ENCODE measurements at regions not wholly inside any gene's neighbourhood (a gene's known extent, or its start where the extent isn't known, plus 50 kb on each side); places are given as distances from the start of the nearest gene placed in this dataset.
"Not testable (repeated sequence)": the region's sequence is repeated elsewhere in the genome, so short reads cannot be mapped to it uniquely, and the experiment has no call there.

DNA sequence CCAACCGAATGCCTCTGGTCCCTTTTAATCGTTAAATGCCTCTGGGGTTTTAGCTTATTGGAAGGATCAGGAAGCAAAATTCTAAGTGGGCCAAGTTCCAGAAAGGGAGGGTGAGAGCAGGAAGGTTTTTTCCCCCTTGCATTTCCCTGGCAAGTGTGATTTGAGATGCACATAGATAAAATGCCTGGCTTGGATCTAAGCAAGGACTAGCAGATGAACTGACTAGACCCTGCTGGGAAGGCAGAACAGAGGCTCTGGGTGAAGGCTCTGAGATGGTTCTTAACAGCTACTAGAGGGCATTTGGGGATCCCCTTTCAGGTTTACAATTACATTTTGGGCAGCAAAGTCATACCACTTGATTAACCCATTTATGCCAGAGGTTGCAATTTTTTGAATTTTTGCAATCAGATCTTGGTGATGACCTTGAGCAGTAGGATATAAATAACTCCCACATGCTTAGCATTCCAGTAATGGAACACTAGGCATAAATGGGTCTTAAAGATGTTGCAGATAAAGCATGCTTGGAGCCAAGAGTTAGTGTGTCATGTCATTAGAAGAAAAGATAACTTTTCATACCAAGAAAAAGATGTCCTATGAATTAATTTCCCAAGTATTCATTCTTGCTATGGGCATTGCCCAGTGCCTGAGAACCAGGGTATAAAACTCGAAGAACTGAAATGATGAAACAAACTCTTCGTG lies 205.9 kb downstream of the SEC23IP start:
- intact Hi-C loops (cut with DNase I), result no loop called here
- Histone ChIP-seq H3K27me3 (no peaks in the 10 kb centered on the region), H3K9me3 (no peaks in the 10 kb centered on the region), H3K4me1 (no peaks in the 10 kb centered on the region), H3K36me3 (no peaks in the 10 kb centered on the region), H3K27ac (no peak overlapping the region), H3K4me3 (no peak overlapping the region)
- TF ChIP-seq POLR2AphosphoS5 (IDR thresholded peaks at IDR 0.05; ENCODE audit: insufficient read depth in 1 of 2, low read depth in 1 of 2) (no peak), POLR2A (IDR thresholded peaks at IDR 0.05) (no peak)
- TF ChIP-seq, protein P1, sequence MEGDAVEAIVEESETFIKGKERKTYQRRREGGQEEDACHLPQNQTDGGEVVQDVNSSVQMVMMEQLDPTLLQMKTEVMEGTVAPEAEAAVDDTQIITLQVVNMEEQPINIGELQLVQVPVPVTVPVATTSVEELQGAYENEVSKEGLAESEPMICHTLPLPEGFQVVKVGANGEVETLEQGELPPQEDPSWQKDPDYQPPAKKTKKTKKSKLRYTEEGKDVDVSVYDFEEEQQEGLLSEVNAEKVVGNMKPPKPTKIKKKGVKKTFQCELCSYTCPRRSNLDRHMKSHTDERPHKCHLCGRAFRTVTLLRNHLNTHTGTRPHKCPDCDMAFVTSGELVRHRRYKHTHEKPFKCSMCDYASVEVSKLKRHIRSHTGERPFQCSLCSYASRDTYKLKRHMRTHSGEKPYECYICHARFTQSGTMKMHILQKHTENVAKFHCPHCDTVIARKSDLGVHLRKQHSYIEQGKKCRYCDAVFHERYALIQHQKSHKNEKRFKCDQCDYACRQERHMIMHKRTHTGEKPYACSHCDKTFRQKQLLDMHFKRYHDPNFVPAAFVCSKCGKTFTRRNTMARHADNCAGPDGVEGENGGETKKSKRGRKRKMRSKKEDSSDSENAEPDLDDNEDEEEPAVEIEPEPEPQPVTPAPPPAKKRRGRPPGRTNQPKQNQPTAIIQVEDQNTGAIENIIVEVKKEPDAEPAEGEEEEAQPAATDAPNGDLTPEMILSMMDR (IDR thresholded peaks at IDR 0.05), result no peak
- DNase-seq (ENCODE audit: extremely low spot score in 2 of 2), result no peak

DNA sequence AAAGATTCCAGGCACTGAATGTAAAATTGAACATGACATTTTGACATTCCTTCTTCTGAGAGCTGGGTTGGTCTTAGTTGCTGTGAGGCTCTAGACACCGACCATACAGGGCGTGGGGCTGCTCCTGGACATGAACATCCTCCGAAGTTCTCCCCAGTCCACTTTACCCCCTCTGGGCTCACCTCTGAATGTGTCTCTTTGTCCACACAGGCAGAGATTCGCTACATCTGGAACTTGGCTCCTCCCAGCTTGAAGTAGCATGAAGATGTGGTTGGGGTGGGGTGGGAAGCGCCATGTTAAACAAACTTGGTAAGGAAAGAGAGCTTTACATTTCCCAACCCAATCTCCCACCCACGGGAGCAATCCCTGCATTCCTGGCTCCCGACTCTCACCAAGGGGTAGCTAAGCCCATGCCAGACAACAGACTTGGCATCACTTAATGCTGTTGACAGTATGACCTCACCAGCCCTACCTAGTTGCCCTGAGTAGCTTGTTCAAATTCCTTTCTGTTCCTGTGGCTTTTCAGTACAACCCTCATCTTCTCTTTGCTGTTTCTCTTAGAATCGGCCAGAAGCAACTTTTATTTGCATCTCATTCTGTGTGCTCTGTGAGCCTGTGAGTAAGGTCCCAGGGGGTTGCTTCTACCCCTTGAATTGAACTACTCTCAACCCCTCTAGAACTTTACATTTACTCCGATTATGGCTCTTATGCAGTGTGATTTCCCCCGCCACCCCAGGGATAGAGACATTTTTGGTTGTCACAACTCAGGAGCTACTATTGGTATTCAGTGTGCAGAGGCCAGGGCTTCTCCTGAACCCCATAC lies 211.4 kb downstream of the SEC23IP start:
- intact Hi-C loops (cut with DNase I), result no loop called here
- no peaks in the 10 kb centered on the region for H3K36me3 ChIP-seq
- DNase-seq (ENCODE audit: extremely low spot score in 2 of 2), result no peak
- H3K9me3 ChIP-seq, result no peaks in the 10 kb centered on the region
- no peaks in the 10 kb centered on the region for H3K27me3 ChIP-seq
- no peak for TF ChIP-seq POLR2AphosphoS5 (IDR thresholded peaks at IDR 0.05; ENCODE audit: insufficient read depth in 1 of 2, low read depth in 1 of 2)
- TF ChIP-seq POLR2A (IDR thresholded peaks at IDR 0.05), result no peak
- peaks cover 5% of the 10 kb centered on the region for H3K4me1 ChIP-seq
- H3K4me3 ChIP-seq, result no peak overlapping the region
- H3K27ac ChIP-seq, result no peak overlapping the region

DNA sequence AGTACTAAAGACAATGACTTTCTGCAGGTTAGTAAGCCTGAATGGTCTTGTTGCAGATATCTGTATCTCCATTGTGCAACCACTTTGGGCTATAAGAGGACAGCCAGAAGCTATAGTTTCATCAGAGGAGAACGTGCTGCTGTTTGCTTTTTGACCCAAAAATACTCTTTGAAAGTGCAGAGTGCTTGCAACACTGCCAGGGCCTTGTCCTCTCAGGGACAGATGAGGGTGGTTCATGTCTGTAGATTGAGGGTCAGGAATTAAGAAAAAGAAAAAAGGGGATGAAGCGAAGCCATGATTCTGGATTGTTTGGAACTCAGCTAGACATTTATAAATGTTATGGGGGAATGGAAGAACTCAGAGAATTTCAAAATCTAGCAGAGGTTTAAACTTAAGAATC lies 212.5 kb downstream of the SEC23IP start:
- Histone ChIP-seq H3K4me1 (peaks cover 5% of the 10 kb centered on the region), H3K36me3 (no peaks in the 10 kb centered on the region), H3K27ac (no peak overlapping the region), H3K27me3 (no peaks in the 10 kb centered on the region), H3K9me3 (no peaks in the 10 kb centered on the region), H3K4me3 (no peak overlapping the region)
- TF ChIP-seq, protein P1 (IDR thresholded peaks at IDR 0.05), result no peak
- TF ChIP-seq POLR2AphosphoS5 (IDR thresholded peaks at IDR 0.05; ENCODE audit: insufficient read depth in 1 of 2, low read depth in 1 of 2) (no peak), POLR2A (IDR thresholded peaks at IDR 0.05) (no peak)
- intact Hi-C loops (cut with DNase I), result no loop called here
- DNase-seq (ENCODE audit: extremely low spot score in 2 of 2), result no peak

DNA sequence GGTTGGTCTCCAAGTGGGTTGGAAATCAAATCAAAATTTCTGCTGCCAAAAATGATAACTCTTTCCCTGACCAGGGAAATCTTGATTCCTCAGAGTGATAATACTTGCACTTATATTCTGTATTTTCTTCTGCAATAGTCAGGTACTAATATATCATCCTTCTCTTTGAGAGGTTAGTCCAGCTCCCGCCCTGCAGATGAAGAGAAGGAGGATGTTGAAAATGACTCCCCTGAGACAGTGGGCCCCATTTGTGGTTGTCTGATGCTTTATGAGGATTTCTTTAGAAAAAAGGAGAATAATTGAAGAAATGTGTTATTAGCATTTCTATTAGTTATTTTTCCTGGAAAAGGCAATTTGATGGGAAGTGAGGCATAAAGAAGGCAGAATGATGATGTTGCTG lies 213.0 kb downstream of the SEC23IP start:
- H3K27me3 ChIP-seq, result no peaks in the 10 kb centered on the region
- TF ChIP-seq POLR2A (IDR thresholded peaks at IDR 0.05) (no peak), POLR2AphosphoS5 (IDR thresholded peaks at IDR 0.05; ENCODE audit: insufficient read depth in 1 of 2, low read depth in 1 of 2) (no peak)
- TF ChIP-seq, protein P1 (IDR thresholded peaks at IDR 0.05), result no peak

DNA sequence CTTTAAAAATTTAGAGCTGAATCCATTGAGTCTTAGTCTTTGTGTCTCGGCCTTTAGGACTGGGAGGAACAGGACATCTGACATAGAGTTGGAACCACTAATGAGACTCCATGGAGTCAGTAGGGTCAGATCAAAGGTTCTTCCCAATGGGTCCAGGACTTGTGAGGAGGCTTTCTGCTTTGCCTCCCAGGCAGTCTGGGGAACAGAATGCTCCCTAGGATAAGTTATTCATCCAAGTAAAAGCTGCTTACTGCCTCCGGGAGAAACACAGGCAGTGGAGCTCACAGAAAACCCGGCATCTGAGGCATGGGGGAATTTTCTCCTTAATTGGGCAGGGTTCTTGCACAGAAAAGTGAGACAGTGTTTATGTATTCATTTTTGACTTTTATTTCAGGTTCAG lies 216.4 kb downstream of the SEC23IP start:
- Histone ChIP-seq H3K27ac (no peak overlapping the region), H3K4me1 (peaks cover 5% of the 10 kb centered on the region), H3K36me3 (no peaks in the 10 kb centered on the region), H3K27me3 (no peaks in the 10 kb centered on the region), H3K9me3 (no peaks in the 10 kb centered on the region), H3K4me3 (no peak overlapping the region)
- intact Hi-C loops (cut with DNase I), result no loop called here
- no peak for DNase-seq (ENCODE audit: extremely low spot score in 2 of 2)
- TF ChIP-seq, protein P1 (IDR thresholded peaks at IDR 0.05), result no peak
- TF ChIP-seq POLR2AphosphoS5 (IDR thresholded peaks at IDR 0.05; ENCODE audit: insufficient read depth in 1 of 2, low read depth in 1 of 2) (no peak), POLR2A (IDR thresholded peaks at IDR 0.05) (no peak)

More for the DNA sequence above, 213.0 kb downstream of the SEC23IP start:
- no peak for DNase-seq (ENCODE audit: extremely low spot score in 2 of 2)
- Histone ChIP-seq H3K4me3 (no peak overlapping the region), H3K36me3 (no peaks in the 10 kb centered on the region), H3K27ac (no peak overlapping the region), H3K4me1 (peaks cover 5% of the 10 kb centered on the region), H3K9me3 (no peaks in the 10 kb centered on the region)
- intact Hi-C loops (cut with DNase I), result no loop called here

DNA sequence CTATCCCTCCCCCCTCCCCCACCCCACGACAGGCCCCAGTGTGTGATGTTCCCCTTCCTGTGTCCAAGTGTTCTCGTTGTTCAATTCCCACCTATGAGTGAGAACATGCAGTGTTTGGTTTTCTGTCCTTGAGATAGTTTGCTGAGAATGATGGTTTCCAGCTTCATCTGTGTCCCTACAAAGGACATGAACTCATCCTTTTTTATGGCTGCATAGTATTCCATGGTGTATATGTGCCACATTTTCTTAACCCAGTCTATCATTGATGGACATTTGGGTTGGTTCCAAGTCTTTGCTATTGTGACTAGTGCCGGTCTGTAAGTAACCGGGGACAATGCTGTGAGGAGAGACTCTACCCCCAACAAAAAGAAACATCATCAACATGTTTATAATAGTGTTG lies 217.2 kb downstream of the SEC23IP start:
- H3K4me3 ChIP-seq; H3K36me3 ChIP-seq; H3K27ac ChIP-seq; DNase-seq (ENCODE audit: extremely low spot score in 2 of 2); H3K4me1 ChIP-seq; intact Hi-C loops (cut with DNase I); H3K9me3 ChIP-seq; H3K27me3 ChIP-seq: not testable (repeated sequence)
